ENCODE measurements at regions not wholly inside any gene's neighbourhood (a gene's known extent, or its start where the extent isn't known, plus 50 kb on each side); places are given as distances from the start of the nearest gene placed in this dataset.

DNA sequence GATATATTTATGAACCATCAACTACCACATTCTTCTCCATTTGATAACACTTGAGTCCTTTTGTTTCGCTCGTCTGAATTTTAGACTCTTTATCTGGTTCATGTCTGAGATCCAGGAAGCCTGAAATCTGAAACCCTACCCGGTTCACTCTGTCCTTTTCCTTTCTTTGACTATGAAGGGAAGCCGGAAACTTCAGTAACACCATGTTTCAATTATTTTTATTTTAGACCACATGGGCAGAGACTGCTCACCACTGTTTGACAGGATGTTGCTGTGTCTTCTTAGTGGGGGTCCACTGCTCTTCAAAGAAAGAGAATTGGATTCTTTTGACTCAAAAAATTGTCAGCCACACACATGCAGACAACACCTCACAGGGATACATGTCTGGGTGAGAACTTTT lies 331.9 kb upstream of the FLRT2 start:
- peak; percentile 21 for DNase-seq

DNA sequence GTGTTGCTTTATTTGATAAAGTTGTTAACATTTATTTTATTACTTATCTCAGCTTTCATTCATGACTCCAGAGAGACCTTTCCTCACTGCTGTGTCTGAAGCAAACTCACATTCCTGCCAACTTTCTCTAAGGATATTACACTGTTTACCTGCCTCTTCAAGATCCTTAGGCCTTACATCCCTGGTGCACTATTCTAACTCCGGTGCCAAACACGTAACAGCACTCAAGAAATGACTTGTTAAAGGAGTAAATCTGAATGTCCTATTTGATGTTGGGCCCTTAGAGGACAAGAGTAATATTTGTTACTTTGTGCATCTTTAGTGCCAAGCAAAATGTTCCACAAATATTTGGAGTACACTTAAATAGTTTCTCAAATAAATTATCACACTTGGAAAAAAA lies 324.1 kb upstream of the FLRT2 start:
- no peak for DNase-seq

DNA sequence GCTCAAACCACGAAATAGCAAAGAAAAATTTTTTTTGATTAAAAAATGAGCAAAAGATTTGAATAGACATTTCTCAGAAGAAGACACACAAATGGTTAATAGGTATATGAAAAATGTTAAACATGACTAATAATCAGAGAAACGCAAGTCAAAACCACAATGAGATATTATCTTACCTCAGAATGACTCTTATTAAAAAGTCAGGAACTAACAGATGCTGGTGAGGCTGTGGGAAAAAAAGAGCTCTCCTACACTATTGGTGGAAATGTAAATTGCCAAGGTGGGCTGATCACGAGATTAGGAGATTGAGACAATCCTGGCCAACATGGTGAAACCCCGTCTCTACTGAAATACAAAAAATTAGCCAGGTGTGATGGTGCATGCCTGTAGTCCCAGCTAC lies 315.5 kb upstream of the FLRT2 start:
- peak; percentile 32 for DNase-seq

DNA sequence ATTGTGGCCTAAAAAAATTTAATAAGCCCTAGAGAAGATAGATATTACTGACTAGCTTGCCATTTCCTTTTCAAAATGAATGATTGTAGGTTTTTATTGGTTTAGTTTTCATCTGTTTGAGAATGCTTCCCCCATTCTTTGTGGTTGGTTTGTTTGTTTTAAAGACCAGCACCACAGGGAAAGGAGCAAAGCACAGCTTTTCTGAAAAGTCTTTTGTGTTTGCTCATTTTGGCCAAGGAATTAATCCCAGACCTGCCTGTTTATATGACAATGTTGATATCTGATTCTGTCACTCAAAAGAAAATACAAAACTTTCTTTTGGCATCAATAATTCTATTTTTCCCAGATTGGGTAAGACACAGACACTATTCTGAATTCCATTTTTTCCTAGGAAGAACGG lies 312.5 kb upstream of the FLRT2 start:
- no peak for DNase-seq

DNA sequence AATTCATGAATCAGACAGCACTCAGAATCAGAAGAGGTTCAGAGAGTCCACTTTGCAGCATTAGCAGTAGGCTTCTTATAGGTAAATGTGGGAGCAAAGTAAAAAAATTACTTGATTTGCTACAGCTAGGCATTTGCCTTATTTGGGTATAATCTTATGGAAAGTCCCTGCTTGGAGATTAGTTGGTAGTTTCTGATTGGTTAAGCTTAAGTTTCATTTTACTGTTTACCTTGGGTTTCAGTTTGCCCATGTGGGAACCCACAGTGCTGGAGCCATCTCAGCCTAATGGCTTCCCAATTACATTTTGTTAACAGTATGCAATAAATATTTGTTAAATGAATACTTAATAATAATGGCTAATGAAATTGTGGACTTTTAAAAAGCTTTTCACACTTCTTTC lies 311.0 kb upstream of the FLRT2 start:
- no peak for DNase-seq

DNA sequence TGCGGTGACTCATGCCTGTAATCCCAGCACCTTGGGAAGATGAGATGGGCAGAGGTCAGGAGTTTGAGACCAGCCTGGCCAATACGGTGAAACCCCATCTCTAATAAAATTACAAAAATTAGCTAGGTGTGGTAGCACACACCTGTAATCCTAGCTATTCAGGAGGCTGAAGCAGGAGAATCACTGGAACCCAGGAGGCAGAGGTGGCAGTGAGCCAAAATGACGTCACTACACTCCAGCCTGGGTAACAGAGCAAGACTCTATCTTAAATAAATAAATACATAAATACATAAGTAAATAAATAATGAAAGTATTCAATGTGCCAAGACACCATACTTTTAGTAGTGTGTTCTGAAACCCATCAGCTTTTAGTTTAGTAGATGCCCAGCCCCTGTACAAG lies 308.1 kb upstream of the FLRT2 start:
- no peak for DNase-seq

DNA sequence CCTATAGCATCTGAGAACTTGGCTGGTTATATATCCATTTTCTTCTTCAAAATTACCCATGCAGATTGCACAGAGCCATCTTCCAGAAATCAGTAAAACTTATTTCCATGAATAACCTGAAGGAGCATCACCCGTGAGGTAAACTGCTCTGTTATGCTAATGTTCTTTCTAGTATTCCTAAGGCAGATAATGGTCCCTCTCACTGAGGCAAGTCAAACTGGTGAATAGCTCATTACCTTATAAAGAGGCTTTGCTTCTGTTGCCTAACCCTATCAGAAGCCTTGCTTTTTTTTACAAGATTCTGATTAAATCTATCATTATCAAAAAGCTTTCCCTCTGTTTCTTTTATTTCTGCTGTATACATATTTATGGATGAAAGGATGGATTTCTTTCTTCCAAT lies 307.6 kb upstream of the FLRT2 start:
- DNase-seq, result no peak

DNA sequence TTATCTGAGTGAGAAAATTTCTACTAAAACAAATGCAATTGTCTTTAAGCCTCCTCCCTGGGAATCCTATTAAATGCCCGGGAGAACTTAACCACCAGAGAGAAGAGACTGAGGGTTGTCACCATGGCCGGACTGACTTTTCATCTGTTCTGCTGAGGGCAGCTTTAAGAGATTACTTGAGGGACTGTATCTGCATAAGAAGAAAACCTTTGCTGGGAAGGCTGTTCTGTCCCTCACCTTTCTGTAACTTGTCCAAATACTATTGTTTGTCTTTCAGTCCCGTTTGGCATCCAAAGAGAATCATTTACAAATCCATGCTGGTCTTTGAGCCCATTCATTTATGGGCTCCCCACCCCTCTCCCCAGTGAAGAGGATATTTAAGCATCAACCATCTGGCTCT lies 306.3 kb upstream of the FLRT2 start:
- no peak for DNase-seq

DNA sequence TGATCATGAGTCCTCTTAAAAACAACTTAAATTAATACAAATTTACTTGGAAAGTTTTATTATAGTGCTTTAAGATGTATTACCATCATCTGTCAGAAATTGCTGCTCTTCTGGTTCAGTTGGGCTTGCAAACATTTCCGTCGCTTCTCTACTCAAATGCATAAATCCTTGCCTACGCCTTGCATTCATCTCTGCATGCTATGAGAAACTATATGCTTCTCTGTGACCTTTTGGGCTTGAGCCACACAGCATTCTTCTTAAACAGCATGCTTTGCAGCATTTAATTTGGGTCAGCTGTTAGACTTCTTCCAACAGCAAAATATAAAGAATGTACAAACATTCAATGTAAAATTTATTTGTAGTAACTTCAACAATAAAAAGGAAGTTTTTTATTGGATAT lies 305.7 kb upstream of the FLRT2 start:
- DNase-seq, result no peak

DNA sequence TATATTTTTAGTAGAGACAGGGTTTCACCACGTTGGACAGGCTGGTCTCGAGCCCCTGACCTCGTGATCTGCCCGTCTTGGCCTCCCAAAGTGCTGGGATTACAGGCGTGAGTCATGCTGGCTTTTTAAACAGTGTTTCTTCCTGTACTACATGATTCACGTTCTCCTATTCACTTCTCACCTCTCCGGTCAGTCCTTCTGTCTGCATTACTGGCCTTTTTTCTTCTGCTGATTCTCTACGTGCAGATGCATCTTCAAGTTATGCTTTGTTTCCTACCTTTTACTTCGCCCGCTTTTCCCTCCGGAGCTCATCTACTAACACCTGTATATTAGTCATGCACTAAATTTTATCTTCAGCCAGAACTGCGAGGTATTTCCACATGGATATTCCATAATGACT lies 296.2 kb upstream of the FLRT2 start:
- no peak for DNase-seq

DNA sequence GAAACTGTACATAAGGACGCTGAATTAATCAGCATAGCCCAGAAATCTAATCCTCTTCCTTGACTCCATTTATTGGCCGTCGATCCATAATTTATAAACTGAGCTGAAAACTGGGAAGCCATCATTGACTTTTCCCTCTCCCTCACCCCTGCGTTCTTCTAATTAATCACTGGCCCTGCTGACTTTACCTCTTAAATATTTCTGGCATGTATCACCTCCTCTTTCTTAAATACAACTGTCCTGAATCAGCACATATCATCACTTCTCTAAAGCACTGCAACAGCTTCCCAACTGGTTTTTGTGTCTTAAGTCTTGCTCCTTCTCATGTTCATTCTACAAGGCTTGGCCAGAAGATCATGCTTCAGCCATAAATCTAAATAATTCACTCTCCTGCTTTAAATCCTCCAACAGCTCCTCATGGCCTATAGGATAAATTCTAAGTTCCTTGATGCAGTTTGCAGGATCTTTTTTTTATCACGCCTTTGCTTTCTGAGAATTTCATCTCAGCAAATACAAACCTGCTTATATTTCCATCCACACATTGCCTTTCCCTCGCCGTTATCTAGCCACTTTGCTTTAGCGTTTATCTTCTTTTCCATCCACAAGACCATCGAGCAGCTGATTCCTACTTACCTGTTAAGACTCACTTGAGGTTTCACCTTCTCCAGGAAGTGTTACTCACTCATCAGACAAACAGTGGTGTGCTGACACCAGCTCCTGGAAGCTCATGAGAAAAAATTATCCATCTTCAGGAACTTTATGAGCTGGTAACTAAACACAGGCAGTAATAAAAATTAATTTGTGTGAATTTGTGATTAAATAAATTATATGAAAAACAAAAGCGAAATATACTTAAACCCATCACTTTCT lies 295.6 kb upstream of the FLRT2 start:
- DNase-seq, result no peak

DNA sequence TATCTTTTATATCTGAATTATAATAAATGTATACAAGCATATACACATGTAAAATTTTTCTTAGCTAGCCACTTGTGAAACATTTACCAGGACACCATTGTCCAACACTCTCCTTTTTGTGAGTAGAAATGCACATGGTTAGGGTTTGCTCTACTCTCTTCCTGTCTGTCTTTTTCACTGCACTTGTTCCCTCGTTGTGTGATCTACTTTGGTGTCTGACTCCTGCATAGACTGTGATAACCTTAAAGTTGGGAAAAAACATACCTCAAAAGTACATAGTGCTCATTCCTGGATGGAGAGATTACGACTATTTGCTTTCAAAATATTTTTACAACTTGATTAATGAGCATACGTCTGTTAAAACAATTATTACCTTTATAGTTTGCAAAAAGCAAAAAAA lies 294.1 kb upstream of the FLRT2 start:
- DNase-seq, result no peak

DNA sequence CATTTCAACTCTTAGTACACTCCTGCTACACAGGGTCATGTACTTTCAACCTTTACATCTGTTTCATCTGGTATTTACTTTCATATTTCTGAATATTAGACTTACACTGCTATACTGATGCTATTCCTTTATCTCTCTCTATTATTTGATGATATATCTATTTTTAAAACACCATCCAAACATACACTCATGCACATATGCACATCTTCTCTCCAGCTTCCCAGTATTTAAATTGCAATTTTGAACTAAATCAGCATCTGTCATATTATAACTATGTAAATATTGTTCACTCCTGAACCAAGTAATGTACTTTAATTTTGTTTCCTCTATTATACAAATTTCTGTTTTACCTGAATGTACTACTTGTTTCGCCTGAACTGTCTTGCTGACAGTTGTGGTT lies 293.6 kb upstream of the FLRT2 start:
- DNase-seq, result no peak

DNA sequence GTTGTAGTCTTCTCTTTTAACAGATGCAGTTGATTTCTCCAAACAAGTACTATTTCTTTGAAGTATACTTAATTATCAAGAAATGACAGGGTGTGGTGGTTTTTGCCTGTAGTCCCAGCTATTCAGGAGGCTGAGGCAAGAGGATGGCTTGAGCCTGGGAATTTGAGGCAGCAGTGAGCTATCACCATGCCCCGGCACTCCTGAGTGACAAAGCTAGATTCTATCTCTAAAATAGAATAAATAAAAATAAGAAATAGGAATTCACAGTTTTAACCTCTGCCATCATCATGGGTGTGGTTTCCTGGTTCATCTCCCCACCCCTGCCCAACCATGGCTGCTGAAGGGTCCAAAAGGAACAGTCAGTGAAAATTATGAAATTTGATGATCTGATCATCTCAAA lies 290.2 kb upstream of the FLRT2 start:
- DNase-seq, result no peak

DNA sequence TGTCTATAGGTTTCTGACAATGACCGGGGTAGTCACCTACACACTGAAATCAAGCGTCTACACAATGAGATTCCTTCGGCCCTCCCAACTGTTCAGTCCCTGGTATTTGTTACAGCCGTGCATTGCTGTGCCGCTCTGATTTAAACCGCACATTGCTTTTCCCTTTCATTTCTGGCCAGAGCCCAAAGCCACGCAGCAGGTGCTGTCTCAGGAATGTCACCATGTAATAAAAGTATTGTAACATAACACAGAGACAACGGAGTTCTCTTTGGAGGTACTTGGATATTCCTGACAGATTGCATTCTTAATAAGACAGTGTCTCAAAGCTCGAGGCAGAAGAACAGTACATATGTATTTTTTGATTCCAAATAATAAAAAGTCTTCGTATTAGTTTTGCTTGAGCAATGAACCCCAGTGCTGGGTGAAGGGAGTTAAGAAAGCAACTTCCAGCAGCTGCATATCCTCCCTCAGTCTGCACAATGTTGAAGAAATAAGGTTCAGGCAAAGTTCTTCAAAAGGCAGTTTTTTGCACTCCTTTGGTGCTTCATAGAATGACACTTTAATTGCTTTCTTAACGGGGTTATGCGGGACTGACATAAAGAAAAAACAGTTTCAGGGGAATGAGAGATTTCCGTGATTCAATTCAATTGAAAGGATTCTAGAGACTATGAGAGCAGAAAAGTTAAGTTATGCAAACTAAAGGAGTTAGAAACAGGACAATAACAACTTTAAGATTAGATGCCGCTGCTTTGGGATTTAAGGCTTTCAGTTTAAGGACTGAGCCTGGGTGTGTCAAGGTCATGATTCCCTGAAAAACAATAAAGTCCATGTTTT lies 288.7 kb upstream of the FLRT2 start:
- DNase-seq, result peak; percentile 19

DNA sequence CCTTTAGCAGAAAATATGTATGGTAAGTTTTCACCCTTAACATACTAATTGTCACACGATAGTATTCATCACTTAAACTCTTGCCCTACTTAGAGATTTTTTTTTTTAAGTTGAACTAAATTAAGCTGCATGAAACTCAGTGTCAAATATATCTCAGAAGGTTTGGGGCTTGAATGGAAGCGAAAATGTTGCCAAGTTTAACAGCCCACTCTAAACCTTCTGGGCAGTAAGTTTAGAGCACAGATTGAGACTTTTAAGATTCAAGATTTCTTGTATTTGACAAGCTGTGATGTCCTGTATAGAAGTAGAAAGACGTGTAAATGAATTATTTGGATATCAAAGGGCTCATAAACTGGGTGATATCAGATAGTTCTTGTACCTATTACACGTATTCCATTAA lies 287.3 kb upstream of the FLRT2 start:
- no peak for DNase-seq

DNA sequence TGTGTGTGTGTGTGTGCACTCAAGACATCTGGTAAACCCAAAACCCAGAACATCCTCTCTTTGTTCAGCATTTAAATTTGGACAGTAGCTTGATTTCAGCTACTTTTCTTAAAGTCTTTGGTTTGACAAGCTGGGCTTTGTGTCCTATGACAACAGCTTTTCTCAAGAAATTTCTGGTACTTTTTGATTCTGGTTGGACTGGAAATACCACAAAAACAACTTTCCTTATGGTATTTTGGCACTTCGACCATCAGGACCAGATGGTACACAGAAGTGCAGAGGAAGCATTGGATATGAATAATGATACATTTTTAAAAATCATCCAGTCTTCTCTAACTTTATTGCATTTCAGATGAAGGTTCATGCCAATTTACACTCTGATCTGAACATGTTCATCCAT lies 286.6 kb upstream of the FLRT2 start:
- no peak for DNase-seq

DNA sequence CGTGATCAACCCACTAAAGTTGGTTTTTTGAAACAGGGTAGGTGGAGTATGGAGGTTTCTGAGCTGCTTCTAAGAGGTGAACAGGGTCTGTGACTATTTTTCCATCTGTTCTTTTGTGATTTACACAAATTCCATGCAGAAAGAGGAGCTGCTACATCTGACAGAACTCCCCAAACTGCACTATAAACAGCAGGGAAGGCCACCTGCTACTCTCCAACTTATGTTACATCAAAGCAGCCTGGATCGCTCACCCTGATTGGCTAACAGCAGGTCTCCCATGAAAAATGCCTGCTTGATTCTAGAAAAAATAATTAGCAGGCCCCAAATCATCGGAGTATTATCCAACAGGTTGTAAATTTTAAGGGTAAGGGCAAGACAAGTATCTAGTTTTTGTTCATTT lies 282.9 kb upstream of the FLRT2 start:
- DNase-seq, result no peak

DNA sequence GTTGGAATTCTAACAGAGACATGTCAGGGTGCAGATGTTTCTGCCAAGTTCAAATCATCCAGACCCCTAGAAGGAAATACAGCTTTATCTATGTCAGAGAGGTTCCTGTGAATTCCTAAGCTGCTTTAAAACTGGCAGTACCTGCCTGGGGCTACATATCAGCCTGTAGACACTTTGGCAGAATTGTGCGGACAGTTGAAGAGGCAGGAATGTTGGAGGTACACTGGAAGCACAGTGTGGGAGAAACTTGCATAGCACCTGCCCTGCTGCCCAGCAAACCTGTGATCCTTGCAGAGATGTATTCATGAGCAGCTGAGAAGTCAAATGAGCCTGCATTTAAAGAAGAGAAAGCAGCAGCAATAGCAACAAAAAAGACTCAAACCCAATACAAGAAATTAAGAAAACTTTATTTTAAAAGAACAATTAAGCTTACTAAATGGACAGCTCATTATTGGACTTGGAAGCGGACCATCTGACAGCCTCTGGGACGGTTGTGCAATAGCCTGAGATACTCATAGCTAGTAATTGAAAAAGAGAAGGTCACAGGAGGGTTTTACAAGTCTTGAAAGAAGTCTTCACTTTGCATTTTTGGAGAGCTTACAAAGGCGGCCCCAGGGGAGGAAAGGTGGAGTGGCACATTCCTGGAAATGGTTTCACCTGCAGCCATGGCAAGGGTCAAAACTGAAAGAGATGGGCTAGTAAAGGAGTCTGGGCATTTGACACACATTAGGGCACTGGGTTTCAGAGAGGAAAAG lies 280.9 kb upstream of the FLRT2 start:
- no peak for DNase-seq

DNA sequence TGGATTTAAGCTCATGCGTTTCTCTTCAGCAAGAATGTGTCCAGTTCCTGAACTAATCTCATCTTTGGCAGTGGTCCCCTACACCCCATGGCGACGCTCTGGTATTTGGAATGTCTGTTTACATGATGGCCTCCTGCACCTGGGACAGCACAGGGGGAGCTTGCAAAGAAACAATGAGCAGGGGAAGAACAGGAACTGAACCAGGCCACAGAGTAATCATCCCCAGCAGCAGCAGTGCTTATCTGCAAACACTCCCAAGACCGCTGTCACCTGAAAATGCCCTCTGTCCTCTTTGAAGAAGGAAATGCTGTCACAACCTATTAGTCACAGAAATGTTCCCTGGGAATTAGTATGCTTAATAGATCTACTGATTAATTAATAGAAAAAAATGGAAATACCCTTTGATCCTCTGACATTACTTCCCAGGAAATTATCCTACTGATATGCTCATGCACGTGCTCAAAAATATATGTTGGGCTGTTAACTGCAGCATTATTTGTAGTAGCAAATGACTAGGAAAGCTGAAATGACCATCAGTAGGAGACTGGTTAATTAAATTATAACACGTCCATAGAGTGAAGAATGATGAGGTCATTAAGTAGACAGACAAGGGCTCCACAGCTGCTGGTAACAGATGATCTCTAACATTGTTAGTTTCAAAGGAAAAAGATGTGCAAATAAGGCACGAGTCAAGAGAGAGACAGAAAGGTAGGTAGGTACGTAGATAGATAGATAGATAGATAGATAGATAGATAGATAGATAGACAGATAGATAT lies 279.3 kb upstream of the FLRT2 start:
- DNase-seq, result no peak

DNA sequence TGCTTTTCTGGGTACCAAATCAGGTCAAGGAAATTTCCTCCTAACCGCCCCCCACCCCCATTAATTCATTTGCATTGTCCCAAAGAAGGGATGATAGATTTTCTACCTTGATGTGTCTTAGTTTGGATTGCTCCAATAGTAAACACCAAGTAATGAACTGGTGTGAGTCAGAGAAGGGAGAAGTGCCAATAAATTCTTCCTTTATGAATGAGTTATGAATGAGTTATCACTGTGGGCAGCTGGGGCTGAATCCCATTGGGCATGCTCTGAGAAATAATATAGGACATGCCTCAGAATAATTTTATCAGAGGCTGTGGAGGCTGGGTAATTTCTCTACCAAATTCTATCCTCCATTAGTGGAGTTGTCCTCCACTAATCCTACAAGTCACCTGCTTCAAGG lies 277.9 kb upstream of the FLRT2 start:
- peak; percentile 89 for DNase-seq

DNA sequence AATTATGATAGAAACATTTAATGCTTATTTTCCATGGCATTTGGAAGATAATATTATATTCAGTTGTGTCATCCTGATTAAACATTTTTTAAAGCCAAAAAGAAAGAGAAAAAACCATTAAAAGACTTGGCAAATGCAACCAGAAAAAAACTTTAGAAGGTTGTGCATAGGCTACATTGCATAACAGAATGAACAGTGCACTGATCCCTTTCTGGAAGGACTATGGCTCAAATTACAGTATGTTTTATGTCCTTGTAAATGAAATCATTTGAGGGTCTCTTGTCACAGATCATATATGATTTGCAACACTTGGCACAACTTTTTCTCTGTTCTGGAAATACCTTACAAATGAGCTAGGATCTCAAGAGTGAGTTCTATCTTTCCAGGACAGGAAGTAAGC lies 275.2 kb upstream of the FLRT2 start:
- no peak for DNase-seq

DNA sequence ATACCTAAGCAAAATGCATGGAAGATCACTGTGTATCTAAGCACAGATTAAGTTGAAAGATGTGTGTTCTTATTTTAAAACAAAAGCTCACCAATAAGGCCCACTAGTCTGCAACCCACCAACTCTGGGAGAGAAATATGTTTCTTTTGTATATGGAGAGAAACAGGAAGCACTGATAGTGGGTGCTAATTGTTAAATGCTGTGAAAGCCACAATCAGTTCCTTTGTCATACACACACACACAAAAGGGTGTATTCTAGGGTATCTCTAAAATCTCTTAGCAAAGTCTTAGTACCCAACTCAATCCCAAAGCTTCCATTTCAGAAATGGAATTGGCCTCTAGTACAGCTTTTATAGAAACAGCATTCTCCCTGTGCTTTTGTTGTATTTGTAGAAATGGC lies 272.7 kb upstream of the FLRT2 start:
- no peak for DNase-seq

Data from fibroblast of skin of back (primary cell).